HG02840 (cell line): ENCODE measurements at regions not wholly inside any gene's neighbourhood (a gene's known extent, or its start where the extent isn't known, plus 50 kb on each side); places are given as distances from the start of the nearest gene placed in this dataset.
"Not testable (repeated sequence)": the region's sequence is repeated elsewhere in the genome, so short reads cannot be mapped to it uniquely, and the experiment has no call there.

Source experiments
- ATAC-seq: cut with Tn5 transposase; IDR thresholded peaks from one replicate; pipeline ENCODE4 v1.9.1; 2021; ENCODE audit warnings: mild to moderate bottlenecking, moderate library complexity, moderate number of reproducible peaks; ENCODE audit not compliant: unreplicated experiment, low FRiP score

- ATAC-seq: no peak
These were observed 576.5 kb upstream of the EDIL3 start for GRCh38 chr5:84961193-84961592.

- ATAC-seq: no peak
These were observed 577.2 kb upstream of the EDIL3 start for GRCh38 chr5:84961903-84962302.

GRCh38 chr5:84983093-84983492 is 598.4 kb upstream of the EDIL3 start:
- no peak for ATAC-seq

- ATAC-seq: no peak
These were observed 600.5 kb upstream of the EDIL3 start for GRCh38 chr5:84985148-84985547.

GRCh38 chr5:84986688-84987087 is 602.0 kb upstream of the EDIL3 start:
- no peak for ATAC-seq

GRCh38 chr5:85000671-85001070 is 616.0 kb upstream of the EDIL3 start:
- ATAC-seq: no peak

GRCh38 chr5:85002026-85002425 is 617.3 kb upstream of the EDIL3 start:
- ATAC-seq: not testable (repeated sequence)

- no peak for ATAC-seq
These were observed 625.4 kb upstream of the EDIL3 start for GRCh38 chr5:85010014-85010562.

GRCh38 chr5:85017261-85017660 is 632.6 kb upstream of the EDIL3 start:
- no peak for ATAC-seq

GRCh38 chr5:85030316-85031084 is 645.8 kb upstream of the EDIL3 start:
- ATAC-seq: no peak

- no peak for ATAC-seq
These were observed 664.3 kb upstream of the EDIL3 start for GRCh38 chr5:85049020-85049419.

- ATAC-seq: no peak
These were observed 668.1 kb upstream of the EDIL3 start for GRCh38 chr5:85052826-85053225.

GRCh38 chr5:85069659-85070640 is 685.3 kb upstream of the EDIL3 start:
- ATAC-seq: no peak

- no peak for ATAC-seq
These were observed 692.9 kb upstream of the EDIL3 start for GRCh38 chr5:85077581-85077980.

- ATAC-seq: no peak
These were observed 711.7 kb upstream of the EDIL3 start for GRCh38 chr5:85096421-85096820.

GRCh38 chr5:85108471-85108870 is 723.8 kb upstream of the EDIL3 start:
- no peak for ATAC-seq

GRCh38 chr5:85109616-85110015 is 724.9 kb upstream of the EDIL3 start:
- no peak for ATAC-seq

- ATAC-seq: no peak
These were observed 747.6 kb upstream of the EDIL3 start for GRCh38 chr5:85132269-85132668.

- no peak for ATAC-seq
These were observed 755.8 kb upstream of the EDIL3 start for GRCh38 chr5:85140471-85140870.

GRCh38 chr5:85143138-85143537 is 758.5 kb upstream of the EDIL3 start:
- ATAC-seq: no peak

GRCh38 chr5:85148701-85149100 is 764.0 kb upstream of the EDIL3 start:
- ATAC-seq: no peak
